HG03108 (cell line): ENCODE measurements at regions not wholly inside any gene's neighbourhood (a gene's known extent, or its start where the extent isn't known, plus 50 kb on each side); places are given as distances from the start of the nearest gene placed in this dataset.

Experiments
- ATAC-seq: cut with Tn5 transposase; IDR thresholded peaks from one replicate; pipeline ENCODE4 v1.9.1; 2021; ENCODE audit warnings: moderate library complexity; ENCODE audit not compliant: unreplicated experiment

GRCh38 chr16:64313726-64314125 is 808.1 kb downstream of the CDH11 start:
- ATAC-seq = no peak

DNA sequence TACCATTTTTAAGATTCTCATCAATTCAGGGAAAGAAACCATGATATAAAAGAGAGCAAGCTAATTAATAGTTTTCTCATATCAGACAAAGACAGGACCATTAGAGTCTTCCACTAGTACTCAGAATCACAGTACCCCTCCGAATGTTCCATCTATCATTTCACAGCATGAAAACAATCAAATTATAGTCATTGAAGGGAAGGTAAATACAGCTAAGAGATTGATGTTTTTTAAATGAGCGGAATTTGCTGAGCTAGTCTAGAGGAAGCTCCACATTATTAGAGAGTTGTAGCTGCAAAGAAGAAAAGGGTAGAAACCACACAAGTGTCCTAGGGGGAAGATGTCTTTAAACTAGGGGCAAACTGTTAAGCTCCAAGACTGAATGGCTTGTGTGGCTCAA is 808.9 kb downstream of the CDH11 start:
- no peak for ATAC-seq

DNA sequence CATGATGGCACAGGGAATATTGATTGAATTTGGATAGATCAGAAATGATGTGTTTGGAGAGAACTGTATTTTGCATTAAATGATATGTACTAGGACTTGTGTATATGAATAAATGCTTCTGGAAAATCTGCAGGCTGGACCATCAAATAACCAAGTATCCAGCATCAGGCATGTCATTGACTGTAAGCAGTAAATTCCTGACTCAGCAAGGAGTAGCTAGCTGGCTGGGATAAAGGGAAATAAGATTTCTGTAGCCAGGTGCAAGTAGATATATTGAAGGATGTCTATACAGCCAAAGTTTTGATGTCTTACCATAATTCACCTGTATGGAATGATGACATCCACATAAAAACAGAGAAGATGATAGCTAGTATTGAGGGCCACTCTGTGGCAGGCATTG is 809.6 kb downstream of the CDH11 start:
- ATAC-seq = no peak

GRCh38 chr16:64311241-64311640 is 810.6 kb downstream of the CDH11 start:
- ATAC-seq = no peak

- ATAC-seq = no peak
Observed at GRCh38 chr16:64309398-64310110, 812.3 kb downstream of the CDH11 start.

DNA sequence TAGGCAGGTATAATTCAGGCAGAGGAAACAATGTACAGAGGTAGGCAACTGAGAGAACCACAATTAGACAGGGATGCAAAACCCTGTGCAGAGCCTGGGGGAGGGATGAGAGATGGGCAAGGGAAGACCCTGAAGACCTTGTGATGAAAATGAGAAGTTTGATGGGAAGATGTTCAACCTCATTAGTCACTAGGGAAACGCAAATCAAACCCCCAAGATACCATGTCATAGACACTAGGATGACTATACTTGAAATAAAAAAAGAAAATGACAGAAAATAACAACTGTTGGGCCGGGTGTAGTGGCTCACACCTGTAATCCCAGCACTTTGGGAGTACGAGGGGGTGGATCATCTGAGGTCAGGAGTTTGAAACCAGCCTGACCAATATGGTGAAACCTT is 813.1 kb downstream of the CDH11 start:
- ATAC-seq = no peak

DNA sequence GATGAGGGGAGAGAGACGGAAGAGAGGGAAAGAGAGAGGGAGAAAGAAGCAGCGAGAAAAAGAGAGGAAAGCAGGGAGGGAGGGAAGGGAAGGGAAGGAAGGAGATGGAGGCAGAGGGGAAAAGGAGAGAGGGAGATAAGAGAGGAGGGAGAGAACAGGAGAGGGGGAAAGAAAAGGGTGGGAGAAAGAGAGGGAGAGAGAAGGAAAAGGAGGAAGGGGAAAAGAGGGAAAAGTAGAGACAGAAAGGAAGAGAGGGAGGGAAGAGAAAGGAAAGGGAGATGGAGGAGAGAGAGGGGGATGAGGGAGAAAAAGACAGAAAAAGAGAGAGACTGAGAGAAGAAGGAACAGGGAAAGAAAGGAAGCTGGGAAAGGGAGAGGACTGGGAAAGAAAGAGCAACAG is 814.4 kb downstream of the CDH11 start:
- ATAC-seq = no peak

DNA sequence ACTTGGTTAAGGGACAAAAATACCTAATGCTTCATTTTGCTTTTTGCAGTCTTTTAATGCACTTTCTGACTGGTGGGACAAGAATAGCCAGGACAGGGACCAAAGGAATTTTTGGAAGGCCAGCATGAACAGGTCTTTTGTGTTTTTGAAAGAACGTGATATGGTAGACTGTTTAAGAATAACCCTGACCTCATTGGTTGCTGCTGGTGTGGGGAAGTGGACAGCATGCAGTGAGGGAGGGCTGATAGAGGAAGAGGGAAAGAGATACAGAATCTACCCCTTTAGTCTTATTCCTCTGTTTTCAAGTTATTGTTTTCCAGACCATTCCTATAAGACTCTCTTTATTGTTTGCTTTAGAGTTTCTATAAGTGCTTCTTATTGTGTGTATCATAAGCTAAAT is 816.2 kb downstream of the CDH11 start:
- no peak for ATAC-seq

DNA sequence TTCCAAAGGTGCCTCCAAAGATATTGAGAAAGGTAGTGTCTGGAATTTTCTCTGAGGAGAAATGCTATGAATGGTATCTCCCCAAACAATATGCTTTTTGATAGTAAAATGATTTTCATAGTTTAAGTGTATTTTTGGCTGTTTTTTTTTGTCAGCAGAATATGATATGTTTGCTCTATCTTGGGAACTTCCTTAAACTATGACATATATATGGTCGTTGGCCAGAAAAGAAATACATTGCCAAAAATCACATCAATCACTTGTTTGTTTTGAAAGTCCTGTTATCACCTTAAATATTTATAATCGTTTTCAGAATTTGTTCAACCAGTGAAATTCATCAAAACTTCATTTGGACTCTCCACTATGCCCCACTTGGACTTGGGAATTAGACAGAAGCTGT is 816.9 kb downstream of the CDH11 start:
- ATAC-seq = no peak

DNA sequence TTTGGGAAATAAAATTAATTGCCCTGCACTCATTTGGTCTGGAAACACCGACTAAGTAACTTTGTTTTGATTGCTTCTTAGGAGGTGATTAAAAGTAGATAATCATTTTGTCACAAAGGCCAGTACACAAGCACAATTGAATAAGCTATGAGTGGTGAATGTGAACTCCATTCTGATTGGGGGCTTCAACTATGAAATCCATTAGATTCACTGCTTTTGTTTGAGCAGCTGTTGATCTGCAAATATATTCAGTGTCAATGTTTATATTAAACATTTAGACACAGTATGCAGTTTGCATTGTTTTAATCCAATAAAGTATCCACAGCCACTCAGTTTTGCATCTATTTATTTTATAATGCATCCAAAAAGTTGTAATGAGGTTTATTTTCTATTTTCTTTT is 817.5 kb downstream of the CDH11 start:
- ATAC-seq = no peak

GRCh38 chr16:64297863-64298600 is 823.8 kb downstream of the CDH11 start:
- ATAC-seq = no peak

DNA sequence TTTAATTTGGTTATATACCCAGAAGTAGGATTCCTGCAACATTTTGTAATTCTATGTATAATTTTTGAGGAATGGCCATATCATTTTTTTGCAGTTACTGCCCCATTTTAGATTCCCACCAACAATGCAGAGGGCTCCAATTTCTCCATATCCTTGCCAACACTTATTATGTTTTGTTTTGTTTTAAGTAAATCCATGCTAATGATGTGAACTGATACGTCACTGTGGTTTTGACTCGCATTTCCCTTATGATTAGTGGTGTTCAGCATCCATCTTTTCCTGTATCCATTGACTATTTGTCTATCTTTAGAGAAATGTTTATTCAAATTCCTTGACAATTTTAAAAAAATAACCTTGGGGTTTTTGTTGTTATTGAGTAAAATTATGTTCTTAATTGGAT is 826.4 kb downstream of the CDH11 start:
- ATAC-seq = no peak

DNA sequence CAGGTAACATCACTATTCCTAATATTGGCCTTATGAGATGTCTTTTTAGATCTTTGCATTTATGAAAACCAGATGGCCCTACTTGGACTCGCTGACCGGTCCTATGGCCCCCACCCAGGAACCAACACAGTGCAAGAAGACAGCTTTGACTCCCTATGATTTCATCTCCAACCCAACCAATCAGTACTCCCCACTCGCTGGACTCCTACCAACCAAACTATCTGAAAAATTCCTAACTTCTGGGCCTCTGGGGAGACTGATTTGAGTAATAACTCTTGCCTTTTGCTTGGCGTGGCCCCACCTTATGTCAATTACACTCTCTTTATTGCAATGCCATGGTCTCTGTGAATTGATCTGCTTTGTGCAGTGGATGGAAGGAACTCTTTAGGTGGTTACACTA is 828.9 kb downstream of the CDH11 start:
- ATAC-seq = no peak

- ATAC-seq = no peak
Observed at GRCh38 chr16:64292161-64292560, 829.7 kb downstream of the CDH11 start.

DNA sequence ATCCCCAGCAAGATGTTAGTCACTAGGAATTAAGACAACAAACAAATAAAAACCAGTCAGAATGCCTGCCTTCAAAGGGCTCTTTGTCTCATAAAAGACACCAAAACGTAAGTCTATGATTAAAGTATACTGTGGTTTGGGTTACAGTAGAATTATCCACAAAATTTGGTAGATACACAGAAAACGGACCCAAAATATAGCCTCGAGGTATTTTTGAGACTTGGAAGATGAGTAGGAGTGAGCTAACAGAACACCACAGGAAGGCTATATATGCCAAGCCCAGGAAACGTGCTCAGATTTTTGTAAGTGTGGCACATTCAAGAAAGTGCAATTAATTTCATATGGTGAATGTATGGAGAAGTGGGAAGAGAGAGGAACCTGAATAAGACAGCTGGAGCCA is 831.4 kb downstream of the CDH11 start:
- no peak for ATAC-seq

- ATAC-seq = no peak
Observed at GRCh38 chr16:64287655-64288528, 834.0 kb downstream of the CDH11 start.

- ATAC-seq = no peak
Observed at GRCh38 chr16:64282181-64282580, 839.7 kb downstream of the CDH11 start.

DNA sequence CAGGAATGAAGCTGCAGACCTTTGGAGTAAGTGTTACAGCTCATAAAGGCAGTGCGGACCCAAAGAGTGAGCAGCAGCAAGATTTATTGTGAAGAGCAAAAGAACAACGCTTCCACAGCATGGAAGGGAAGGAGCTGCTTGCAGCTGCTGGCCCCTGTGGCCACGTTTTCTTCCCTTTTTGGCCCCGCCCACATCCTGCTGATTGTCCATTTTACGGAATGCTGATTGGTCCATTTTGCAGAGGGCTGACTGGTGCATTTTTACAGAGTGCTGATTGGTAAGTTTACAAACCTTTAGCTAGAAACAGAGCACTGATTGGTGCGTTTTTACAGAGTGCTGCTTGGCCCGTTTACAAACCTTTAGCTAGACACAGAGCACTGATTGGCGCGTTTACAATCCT is 841.5 kb downstream of the CDH11 start:
- ATAC-seq = no peak

- ATAC-seq = no peak
Observed at GRCh38 chr16:64278196-64278595, 843.7 kb downstream of the CDH11 start.

GRCh38 chr16:64276646-64277045 is 845.2 kb downstream of the CDH11 start:
- no peak for ATAC-seq

DNA sequence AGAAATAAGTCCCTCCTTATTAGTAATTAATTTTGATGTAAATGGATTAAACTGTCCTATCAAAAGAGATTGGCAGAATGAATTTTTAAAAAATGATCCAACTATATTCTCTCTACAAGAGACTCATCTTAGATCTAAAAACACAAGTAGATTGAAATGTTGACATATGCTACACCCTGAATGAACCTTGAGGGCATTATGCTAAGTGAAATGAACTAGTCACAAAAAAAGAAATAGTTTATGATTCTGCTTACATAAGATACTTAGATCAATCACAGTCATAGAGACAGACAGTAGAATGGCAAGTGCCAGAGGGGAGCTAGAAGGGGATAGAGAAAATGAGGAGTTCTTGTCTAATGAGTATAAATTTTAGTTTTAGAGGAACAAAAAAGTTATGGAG is 849.8 kb downstream of the CDH11 start:
- ATAC-seq = no peak

DNA sequence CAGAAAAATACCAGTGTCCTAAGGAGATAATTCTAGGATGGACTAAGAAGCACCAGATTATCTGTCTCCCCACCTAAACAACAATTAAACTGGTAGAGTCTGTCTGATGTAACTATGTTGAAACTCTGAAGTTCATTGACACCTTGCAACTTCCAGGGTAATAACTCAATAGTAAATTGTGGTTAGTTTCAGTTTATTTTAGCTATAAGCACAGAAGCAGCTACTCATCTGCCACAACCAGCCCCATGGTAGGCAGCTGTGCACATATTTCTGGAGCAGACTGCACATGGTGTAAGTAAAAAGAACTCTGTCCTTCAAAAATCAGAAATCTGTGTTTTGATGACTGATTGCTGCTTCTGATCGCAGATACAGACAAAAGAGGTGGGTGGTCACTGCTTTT is 852.1 kb downstream of the CDH11 start:
- ATAC-seq = no peak
